ENCODE measurements at regions not wholly inside any gene's neighbourhood (a gene's known extent, or its start where the extent isn't known, plus 50 kb on each side); places are given as distances from the start of the nearest gene placed in this dataset.
A peak's percentile ranks its signal among the peaks of the same experiment; 100 is the strongest.

GRCh38 chr17:52297230-52298010, 138.9 kb upstream of the CA10 start:
- peak; percentile 1 for DNase-seq (ENCODE audit: low read depth)
- TF ChIP-seq CTCF (conservative IDR thresholded peaks at IDR 0.05; ENCODE audit: control insufficient read depth, insufficient read depth, low read depth, low read length) = no peak
- no peak overlapping the region for H3K4me3 ChIP-seq (ENCODE audit: control insufficient read depth, low read depth, low read length)

GRCh38 chr17:52294301-52294700, 135.8 kb upstream of the CA10 start:
- no peak for TF ChIP-seq CTCF (conservative IDR thresholded peaks at IDR 0.05; ENCODE audit: control insufficient read depth, insufficient read depth, low read depth, low read length)
- no peak overlapping the region for H3K4me3 ChIP-seq (ENCODE audit: control insufficient read depth, low read depth, low read length)
- no peak for DNase-seq (ENCODE audit: low read depth)

GRCh38 chr17:52287611-52288010, 129.1 kb upstream of the CA10 start:
- DNase-seq (ENCODE audit: low read depth) = no peak
- no peak for TF ChIP-seq CTCF (conservative IDR thresholded peaks at IDR 0.05; ENCODE audit: control insufficient read depth, insufficient read depth, low read depth, low read length)
- no peak overlapping the region for H3K4me3 ChIP-seq (ENCODE audit: control insufficient read depth, low read depth, low read length)

GRCh38 chr17:52283872-52284271, 125.4 kb upstream of the CA10 start:
- no peak for TF ChIP-seq CTCF (conservative IDR thresholded peaks at IDR 0.05; ENCODE audit: control insufficient read depth, insufficient read depth, low read depth, low read length)
- no peak overlapping the region for H3K4me3 ChIP-seq (ENCODE audit: control insufficient read depth, low read depth, low read length)
- no peak for DNase-seq (ENCODE audit: low read depth)

GRCh38 chr17:52276381-52277008, 118.0 kb upstream of the CA10 start:
- no peak overlapping the region for H3K4me3 ChIP-seq (ENCODE audit: control insufficient read depth, low read depth, low read length)
- no peak for TF ChIP-seq CTCF (conservative IDR thresholded peaks at IDR 0.05; ENCODE audit: control insufficient read depth, insufficient read depth, low read depth, low read length)
- no peak for DNase-seq (ENCODE audit: low read depth)

GRCh38 chr17:52271781-52272180, 113.3 kb upstream of the CA10 start:
- DNase-seq (ENCODE audit: low read depth) = no peak
- H3K4me3 ChIP-seq (ENCODE audit: control insufficient read depth, low read depth, low read length) = no peak overlapping the region
- no peak for TF ChIP-seq CTCF (conservative IDR thresholded peaks at IDR 0.05; ENCODE audit: control insufficient read depth, insufficient read depth, low read depth, low read length)
